H1 (cell line): ENCODE measurements at regions not wholly inside any gene's neighbourhood (a gene's known extent, or its start where the extent isn't known, plus 50 kb on each side); places are given as distances from the start of the nearest gene placed in this dataset.

Experiments used
- POLR2A ChIP-seq, 2 experiments: IDR thresholded peaks; 1 replicate in 1 of 2; 2 replicates in 1 of 2; pipeline ENCODE4 v1.6.1; 2011; ENCODE audit warnings: low read depth in 2 of 2, low read length in 2 of 2, mild to moderate bottlenecking in 2 of 2; ENCODE audit errors: control extremely low read depth in 1 of 2
- TF ChIP-seq, protein P1 (sequence below), 3 experiments: IDR thresholded peaks; 1 replicate in 2 of 3; 2 replicates in 1 of 3; pipeline versions ENCODE4 v1.5.1 to v1.6.1; 2011; ENCODE audit warnings: low read length in 3 of 3, mild to moderate bottlenecking in 3 of 3, inconsistent platforms in 2 of 3, low read depth in 1 of 3, moderate library complexity in 1 of 3; ENCODE audit not compliant: insufficient read depth in 1 of 3; ENCODE audit errors: control extremely low read depth in 1 of 3

DNA sequence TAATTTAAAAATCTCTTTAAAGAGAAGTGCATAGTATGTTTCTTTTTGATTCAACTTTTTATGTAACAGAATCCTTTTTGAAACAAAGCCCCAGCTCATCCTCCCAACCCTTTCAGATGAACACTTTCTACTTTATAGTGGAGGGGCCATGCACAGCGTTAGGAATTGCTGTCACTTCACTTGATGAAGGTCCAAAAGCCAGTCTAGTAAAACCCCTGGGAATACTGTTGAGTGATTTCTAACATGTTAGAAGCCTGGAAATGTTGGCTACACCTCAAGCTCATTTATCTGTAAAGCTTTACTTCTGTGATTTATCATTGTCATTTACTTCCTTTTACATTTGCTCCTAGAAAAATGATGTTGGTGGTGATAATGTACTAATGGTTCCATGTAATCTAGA, 1608.9 kb upstream of the TENM3 start (continued):
- TF ChIP-seq, protein P1, sequence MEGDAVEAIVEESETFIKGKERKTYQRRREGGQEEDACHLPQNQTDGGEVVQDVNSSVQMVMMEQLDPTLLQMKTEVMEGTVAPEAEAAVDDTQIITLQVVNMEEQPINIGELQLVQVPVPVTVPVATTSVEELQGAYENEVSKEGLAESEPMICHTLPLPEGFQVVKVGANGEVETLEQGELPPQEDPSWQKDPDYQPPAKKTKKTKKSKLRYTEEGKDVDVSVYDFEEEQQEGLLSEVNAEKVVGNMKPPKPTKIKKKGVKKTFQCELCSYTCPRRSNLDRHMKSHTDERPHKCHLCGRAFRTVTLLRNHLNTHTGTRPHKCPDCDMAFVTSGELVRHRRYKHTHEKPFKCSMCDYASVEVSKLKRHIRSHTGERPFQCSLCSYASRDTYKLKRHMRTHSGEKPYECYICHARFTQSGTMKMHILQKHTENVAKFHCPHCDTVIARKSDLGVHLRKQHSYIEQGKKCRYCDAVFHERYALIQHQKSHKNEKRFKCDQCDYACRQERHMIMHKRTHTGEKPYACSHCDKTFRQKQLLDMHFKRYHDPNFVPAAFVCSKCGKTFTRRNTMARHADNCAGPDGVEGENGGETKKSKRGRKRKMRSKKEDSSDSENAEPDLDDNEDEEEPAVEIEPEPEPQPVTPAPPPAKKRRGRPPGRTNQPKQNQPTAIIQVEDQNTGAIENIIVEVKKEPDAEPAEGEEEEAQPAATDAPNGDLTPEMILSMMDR (IDR thresholded peaks at IDR 0.05; ENCODE audit: control extremely low read depth in 1 of 3, insufficient read depth in 1 of 3, low read depth in 1 of 3, low read length in 3 of 3): no peak
- no peak for TF ChIP-seq POLR2A (IDR thresholded peaks at IDR 0.05; ENCODE audit: control extremely low read depth in 1 of 2, low read depth in 2 of 2, low read length in 2 of 2)
